ENCODE measurements at regions not wholly inside any gene's neighbourhood (a gene's known extent, or its start where the extent isn't known, plus 50 kb on each side); places are given as distances from the start of the nearest gene placed in this dataset.

DNA sequence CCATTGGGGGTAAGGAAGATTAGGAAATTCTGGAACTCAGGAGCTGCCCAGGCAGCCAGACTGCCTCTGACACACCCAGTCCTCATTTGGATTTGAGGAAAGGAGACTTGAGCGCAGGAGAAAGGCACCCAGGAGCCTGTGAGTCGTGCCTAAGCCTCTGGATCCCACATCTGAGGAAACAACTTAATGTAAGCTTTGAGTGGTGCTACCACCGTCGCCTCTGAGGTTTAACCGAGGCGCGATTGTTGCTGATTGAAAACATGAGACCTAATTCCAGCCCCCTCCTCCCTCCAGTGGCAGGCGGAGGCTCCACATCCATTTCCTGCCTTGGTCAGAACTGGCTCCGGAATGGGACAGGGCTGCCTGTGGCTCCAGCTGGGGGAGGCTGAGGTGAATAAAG lies 176.7 kb upstream of the PKDCC start:
- no peak for DNase-seq

DNA sequence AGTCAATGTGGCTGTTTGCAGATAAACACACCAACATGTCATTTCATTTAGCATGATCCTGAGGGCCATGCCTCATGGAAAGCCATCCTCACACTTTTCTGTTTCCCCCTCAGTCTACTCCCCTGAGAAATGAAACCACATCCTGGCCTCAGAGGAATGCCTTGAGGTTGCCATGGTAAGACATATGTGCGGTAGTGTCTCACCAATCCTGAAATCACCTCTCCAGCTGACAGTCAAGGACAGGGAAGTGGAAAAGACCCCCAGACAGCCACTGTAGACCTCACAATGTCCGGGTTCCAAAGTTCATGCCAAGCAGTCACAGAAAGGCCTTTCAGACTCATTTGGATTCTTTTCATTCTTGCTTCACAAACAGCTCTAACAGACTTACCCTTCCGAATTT lies 175.2 kb upstream of the PKDCC start:
- no peak for DNase-seq

DNA sequence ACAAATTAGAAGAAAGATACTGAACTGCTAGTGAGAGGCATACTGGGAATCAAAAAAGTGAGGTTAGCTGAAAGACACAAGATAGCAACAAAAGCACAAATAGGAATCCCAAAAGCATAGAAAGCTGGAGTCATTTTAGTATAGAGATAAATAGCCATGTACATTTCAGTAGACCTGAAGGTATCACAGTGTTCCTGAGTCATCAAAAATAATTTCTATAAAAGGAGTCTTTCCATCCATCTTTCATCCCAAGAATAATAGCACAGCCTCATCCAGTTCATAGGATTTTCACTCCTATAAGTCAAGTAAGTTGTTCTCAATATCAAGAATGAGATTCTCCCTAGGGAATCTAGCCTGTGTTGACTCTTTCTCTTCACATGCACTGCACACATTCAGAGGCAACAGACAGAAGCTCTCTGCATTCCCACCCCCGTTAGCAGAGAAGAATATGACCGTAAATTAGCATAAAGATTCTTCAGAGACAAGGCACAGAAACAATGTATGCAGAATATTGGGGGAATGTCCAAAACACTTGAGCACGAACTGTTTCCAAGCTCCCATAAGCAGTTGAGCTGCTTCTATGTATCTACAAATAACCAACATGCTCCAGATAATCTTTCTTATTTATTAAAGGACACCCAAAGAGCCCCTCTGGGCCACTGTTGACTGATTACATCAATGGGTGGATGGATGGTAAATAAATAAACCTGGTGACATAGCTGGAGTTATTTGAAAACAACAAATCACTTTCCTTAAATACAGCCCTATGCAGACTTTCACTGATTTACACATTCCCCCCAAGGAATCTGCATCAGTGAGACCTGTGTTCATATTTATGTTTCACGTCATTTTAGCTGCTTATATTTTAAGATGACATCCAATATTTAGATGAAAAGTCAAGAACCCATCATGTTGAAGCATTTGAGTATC lies 174.5 kb upstream of the PKDCC start:
- DNase-seq: no peak

GRCh38 chr2:41877114-41877678 lies 170.6 kb upstream of the PKDCC start:
- peak; percentile 38 for DNase-seq

DNA sequence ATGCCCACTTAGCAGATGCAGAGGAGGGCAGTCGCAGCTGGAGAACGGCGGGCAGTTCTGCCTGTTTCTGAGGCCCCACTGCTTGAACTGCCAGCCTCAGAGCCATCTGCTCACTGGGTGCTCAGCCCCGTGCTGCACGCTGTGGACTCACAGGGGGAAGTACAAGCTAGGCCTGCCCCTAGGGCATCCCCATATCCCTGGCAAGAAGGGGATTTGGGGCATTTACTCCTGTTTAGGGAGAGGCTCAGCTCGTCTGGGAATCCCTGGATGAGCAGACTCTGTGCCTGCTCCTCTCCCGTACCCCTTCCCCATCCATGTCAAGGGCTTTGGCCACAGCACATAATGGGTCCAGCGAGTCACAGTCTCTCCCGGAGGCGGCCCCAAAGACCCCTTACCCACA lies 169.8 kb upstream of the PKDCC start:
- no peak for DNase-seq

- no peak for DNase-seq
Observed at GRCh38 chr2:41878716-41879234, 169.0 kb upstream of the PKDCC start.

DNA sequence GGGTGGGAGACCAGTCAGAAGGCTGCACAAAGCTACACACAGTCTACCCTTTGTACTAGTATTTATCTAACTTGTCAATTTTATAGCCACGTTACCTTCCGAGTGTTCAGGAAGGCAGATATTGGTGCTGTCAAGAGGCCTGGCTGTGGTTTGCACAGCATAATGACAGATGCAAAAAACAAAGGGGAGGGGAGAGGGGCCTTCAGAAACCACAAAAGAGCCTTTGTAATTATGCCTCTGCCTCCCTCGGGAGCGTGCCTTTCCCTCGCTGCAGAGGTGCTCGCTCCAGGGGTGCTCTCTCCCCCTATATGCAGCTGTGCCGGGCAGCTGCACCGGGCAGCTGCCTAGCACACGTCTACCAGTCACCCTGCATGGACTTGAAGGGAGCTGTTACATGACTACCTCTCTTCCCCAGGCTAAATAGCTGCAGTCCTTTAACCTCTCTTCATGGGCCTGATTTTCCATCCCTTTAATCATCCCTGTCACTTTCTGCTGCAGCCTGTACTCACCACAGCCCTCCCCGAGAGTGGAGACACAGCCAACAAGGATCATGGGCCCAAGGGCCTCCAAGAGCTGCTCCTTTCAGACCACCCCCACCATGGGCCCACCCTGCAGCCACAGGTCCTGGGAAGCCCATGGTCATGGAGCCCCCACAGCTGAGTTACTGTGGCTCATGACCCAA lies 168.4 kb upstream of the PKDCC start:
- DNase-seq: peak; percentile 28

DNA sequence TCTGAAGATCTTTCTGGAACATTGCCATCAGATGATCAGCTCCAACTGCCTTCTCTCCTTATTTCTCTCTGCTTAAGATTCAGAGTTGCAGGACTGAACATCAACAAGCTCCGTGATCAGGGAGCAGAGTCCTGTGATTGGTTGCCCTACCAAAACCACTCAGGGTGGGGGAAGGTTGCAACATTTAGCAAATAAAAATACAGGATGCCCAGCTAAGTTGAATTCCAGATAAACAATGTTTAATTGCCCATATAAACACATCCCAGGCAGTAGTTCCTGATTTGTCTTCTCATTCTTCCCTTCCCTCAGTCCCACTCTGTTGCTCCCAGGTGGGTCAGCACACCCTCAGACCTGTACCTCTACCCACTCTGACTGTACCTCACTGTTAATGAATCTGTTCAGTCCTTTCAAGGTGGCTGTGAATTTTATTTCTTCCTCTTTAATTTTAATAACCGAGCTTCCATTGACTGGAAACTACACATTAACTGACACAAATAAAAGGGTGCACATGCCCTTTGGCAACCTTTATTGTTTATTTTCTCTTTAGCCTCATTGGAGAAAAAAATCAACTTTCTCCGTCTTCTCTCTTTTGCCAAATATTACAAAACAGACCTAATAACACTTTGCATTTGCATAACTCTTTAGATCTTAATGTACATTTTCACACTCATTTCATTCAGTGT lies 167.1 kb upstream of the PKDCC start:
- no peak for DNase-seq

- DNase-seq: no peak
Observed at GRCh38 chr2:41881249-41881648, 166.6 kb upstream of the PKDCC start.

DNA sequence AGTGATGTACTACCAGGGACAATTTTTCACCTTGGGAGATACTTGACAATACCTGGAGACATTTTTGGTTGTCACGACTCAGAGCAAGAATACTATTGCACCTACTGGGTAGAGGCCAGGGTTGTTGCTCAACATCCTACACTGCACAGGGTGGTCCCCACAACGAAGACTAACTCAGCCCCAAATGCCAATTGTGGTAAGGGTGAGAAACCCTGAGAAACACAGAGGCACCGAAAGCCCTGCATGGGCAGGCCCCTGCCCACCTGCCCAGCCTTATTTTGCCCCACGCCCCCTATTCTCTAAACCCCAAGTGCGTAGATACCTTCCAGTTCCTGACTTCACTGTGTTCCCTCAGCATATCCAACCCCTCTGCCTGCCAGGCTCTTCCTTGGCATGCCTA lies 163.1 kb upstream of the PKDCC start:
- DNase-seq: no peak

GRCh38 chr2:41886145-41886664 lies 161.6 kb upstream of the PKDCC start:
- DNase-seq: no peak

- no peak for DNase-seq
Observed at GRCh38 chr2:41886757-41887156, 161.1 kb upstream of the PKDCC start.

DNA sequence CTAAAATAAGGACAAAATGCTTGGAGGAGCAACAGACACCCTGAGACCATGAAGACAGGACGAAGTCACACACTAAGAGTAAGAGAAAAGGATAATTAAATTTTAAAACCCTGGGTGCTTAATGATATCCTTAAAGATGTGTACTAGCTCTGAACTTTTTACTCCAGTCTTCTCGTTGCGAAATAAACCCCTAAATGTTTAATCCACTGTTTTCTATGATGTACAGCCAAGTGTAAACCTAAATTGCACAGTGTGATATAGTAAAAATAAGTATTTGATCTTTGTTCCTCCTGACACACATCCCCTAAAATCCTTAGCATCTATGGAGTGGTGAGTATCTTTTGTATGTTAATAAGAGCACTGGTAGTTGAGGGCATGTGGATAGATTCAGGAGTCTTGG lies 157.5 kb upstream of the PKDCC start:
- DNase-seq: no peak

- DNase-seq: no peak
Observed at GRCh38 chr2:41892476-41892875, 155.3 kb upstream of the PKDCC start.

DNA sequence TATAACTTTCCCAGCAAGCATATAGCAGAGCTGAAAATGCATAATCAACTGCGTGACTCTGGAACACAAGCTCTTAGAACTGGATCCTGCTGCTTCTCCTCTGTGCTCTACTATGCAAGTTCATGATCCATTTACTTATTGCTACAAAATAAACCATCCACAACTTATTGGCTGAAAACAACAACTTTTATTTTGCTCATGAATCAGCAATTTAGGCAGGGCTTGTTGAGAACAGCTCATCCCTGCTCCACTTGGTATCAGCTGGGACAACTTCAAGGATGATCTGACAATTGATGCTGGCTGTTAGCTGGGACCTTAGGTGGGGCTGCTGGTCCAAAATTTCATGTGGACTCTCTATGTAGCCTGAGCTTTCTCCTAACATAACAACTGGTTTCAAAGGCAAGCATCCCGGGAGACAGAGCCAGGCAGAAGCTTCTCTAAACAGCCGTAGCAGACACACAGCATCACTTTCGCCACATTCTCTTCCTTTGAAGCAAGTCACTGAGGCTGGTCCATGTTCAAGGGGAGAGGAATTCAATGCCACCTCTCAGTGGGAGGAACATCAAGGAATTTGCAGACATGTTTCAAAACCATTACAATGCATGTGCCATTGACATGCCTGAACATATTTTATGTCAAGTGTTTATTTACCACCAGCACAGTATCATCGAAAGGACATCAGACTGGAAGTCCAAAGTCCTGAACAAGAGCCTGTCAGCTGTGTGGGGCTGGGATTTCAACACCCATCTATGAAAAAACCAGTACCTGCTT lies 153.1 kb upstream of the PKDCC start:
- no peak for DNase-seq

DNA sequence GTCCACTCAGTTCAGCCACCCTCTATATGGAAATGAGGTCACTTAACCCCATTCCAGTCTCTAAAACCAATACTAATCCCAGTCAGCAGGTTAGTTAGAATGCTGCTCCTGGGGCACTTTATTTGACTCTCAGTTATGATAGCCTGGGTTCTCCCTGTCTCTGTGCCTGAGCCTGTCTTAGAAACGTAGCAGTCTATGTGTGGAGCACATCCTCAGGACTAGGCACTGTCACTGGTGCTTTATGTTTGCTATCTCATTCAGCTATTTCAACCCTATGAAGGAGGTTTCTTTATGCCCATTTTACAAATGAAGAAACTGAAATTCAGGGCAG lies 152.5 kb upstream of the PKDCC start:
- no peak for DNase-seq

DNA sequence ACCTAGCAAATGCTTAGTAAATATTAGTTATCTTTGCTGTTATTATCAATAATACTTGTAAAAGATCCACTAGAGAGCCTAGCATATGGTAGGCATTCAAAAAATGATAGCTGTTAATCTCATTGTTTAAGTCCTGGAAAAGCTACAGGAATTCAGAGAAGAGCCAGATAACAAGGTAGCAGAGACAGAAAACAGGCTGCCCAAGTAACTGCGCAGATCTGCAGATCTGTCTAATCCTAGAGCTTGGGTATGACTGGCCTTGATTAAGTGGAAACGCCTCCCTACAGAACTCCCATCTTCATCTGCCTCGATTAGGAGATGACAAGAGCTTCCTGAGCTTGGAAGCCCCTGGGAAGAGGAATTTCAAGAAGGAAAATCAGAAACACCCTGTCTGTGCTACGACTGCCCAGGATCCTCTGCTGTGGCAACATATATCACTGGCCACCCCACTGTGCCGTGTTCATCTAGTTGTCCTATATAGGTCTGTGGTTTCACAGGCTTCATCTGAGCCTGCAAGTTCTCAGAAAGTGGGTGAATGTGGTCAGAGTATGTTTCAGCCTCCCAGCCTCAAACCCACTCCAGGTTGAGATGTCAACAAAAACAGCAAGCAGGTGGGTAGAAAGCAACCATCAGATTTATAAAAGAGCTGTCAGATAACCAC lies 151.5 kb upstream of the PKDCC start:
- no peak for DNase-seq

DNA sequence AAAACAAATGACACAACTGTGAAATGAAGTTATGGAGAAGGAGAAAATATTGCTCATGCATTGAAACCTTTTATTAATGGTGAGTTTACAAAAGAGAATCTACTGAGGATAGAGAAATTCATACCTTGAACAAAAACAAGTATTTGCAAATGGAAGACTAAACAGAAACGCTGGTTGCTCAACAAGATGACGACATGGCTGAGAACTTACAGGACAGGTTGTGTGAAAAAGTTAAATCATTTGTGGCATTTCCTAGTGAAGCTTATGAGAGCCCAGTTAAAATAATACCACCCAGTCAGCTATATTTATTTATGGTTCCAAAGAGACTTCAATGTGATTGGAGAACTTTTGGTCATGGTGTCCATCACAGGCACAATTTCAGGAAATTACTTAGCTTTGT lies 148.6 kb upstream of the PKDCC start:
- no peak for DNase-seq

- DNase-seq: no peak
Observed at GRCh38 chr2:41900101-41900577, 147.7 kb upstream of the PKDCC start.

DNA sequence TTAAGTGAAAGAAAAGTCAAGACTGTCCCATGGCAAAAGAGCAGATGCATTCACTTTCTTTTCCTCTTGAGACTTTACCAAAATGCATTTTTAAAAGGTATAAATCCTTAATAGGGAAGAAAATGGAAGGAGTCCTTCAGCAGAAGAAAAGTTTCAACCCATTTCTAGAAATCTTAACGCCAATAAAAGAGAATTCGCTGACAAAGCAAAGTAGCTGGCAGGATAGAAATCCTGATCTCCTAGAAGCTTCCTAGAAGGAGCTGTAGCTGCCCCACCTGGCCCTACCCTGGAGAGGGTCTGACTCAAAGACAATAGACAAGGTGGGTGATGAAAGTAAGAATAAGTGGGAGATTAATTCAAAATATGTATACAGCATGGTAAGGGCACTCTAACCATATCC lies 144.9 kb upstream of the PKDCC start:
- DNase-seq: no peak

DNA sequence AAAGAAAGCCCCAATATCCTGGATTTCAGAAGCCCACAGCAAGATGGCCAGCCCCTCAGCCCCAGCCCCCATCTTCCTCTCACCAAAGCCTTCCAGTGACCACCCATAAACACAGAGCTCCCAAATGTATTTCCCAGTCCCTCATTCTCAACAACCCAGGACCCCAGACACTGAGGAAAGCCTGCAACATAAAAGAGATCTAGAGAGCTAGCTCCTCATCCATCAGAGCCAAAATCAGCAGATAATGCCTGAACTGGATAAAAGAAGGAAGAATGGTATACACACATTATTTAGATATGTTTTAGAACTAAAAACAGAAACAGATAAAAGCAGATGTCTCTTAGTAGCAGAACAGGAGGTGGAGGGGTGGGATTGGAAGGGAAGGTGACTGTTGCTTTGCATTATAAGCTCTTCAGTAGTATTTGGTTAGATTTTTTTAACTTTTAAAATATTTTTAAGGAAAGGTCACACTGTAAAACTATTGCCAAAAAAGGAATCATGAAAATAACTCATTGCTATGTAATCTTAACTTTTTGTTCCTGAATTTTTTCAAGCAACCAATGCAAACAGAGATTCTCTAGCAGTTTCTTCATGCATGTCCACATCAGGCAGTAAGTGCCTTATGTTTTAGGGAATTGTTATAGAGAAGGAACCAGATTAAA lies 144.2 kb upstream of the PKDCC start:
- DNase-seq: no peak
